ENCODE measurements at regions not wholly inside any gene's neighbourhood (a gene's known extent, or its start where the extent isn't known, plus 50 kb on each side); places are given as distances from the start of the nearest gene placed in this dataset.

DNA sequence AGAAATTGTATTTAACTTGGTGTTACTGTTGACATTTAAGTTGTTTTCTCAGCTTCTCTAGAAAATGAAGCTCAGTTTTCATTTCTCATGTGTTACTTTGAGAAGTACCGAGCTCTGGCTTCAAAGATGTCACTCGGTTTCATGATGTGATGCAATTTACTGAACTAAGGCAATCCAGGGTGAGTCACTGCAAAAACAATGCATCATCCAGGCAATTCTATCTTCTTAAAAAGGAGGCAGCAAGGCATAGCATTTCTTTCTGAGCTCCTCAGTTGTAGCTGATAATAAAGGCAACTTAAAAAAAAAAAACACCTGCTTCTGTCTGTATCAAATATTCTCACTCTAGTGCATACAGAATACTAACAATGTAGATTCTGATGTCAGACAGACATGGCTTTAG lies 91.1 kb upstream of the KCNA4 start:
- peaks cover 3% of the 10 kb centered on the region for H3K27me3 Mint-ChIP-seq (ENCODE audit: low read depth, poor library complexity)
- TF ChIP-seq, protein P1, sequence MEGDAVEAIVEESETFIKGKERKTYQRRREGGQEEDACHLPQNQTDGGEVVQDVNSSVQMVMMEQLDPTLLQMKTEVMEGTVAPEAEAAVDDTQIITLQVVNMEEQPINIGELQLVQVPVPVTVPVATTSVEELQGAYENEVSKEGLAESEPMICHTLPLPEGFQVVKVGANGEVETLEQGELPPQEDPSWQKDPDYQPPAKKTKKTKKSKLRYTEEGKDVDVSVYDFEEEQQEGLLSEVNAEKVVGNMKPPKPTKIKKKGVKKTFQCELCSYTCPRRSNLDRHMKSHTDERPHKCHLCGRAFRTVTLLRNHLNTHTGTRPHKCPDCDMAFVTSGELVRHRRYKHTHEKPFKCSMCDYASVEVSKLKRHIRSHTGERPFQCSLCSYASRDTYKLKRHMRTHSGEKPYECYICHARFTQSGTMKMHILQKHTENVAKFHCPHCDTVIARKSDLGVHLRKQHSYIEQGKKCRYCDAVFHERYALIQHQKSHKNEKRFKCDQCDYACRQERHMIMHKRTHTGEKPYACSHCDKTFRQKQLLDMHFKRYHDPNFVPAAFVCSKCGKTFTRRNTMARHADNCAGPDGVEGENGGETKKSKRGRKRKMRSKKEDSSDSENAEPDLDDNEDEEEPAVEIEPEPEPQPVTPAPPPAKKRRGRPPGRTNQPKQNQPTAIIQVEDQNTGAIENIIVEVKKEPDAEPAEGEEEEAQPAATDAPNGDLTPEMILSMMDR (IDR thresholded peaks at IDR 0.05): no peak
- no peak overlapping the region for H3K27ac Mint-ChIP-seq
- H3K9me3 Mint-ChIP-seq: no peaks in the 10 kb centered on the region
- peaks cover 15% of the 10 kb centered on the region for H3K4me1 Mint-ChIP-seq
- DNase-seq: no peak
- H3K4me3 Mint-ChIP-seq: no peak overlapping the region
- no peaks in the 10 kb centered on the region for H3K36me3 Mint-ChIP-seq (ENCODE audit: low read depth)

DNA sequence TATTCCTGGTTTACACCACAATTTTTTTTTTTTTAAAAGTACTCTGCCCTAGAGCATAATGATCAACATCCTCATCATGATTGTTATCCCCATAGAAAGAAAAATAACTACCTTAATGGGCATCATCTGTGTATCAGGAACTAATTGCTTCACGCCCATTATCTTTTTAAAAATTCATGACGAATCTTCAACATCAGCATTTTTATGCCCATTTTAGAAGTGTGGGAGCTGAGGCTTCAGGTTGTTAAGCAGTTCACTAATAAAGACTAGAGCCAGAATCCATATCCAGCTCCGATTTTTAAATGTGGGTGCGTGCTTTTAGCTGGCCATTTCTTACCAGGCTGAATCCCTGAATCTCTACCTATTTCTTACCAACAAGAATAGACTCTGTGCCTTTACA lies 92.9 kb upstream of the KCNA4 start:
- Mint-ChIP-seq H3K9me3 (no peaks in the 10 kb centered on the region), H3K4me1 (peaks cover 15% of the 10 kb centered on the region), H3K36me3 (ENCODE audit: low read depth) (no peaks in the 10 kb centered on the region), H3K4me3 (no peak overlapping the region), H3K27me3 (ENCODE audit: low read depth, poor library complexity) (peaks cover 6% of the 10 kb centered on the region), H3K27ac (no peak overlapping the region)
- DNase-seq: no peak
- TF ChIP-seq, protein P1 (IDR thresholded peaks at IDR 0.05): no peak

DNA sequence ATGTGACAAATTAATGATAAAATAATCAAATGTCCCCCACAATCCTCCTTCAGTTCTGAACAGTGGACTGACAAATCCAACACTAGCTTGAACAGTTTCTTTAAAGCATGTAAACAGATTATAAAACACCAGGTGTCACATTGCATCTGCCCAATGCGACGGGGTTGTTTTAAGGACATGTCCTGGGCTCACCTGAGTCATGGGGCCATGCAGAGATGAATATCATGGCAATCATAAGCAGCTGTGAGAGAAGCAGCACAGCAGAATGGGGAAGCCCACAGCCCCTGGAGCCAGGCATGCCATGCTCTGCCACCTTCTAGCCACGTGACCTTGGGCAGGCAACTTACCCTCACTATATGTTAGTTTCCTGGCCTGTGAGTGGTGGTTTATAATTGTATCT lies 93.9 kb upstream of the KCNA4 start:
- peaks cover 6% of the 10 kb centered on the region for H3K27me3 Mint-ChIP-seq (ENCODE audit: low read depth, poor library complexity)
- H3K27ac Mint-ChIP-seq: no peak overlapping the region
- no peak for DNase-seq
- H3K4me1 Mint-ChIP-seq: peaks cover 15% of the 10 kb centered on the region
- no peak overlapping the region for H3K4me3 Mint-ChIP-seq
- TF ChIP-seq, protein P1 (IDR thresholded peaks at IDR 0.05): no peak
- H3K9me3 Mint-ChIP-seq: no peaks in the 10 kb centered on the region
- no peaks in the 10 kb centered on the region for H3K36me3 Mint-ChIP-seq (ENCODE audit: low read depth)

DNA sequence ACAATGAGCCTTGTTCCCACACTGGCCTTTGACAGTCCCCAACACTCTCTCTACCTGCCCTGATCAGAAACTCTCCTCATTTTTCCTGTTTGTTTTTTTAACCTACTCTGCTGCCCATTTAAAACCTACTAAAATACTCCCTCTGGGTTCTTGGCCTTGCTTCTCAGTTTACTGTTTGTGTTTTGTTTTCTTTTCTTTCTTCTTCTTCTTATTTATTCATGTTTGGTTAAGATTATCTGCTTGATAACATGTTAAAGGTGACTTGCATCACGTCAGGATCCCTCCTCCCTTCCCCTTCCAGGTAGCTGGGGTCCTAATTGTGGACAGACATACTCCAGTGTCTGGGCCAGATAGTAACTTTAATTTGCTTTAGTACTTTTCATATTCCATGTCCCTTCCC lies 95.0 kb upstream of the KCNA4 start:
- H3K27ac Mint-ChIP-seq: peak overlapping the region; percentile 6
- no peaks in the 10 kb centered on the region for H3K36me3 Mint-ChIP-seq (ENCODE audit: low read depth)
- no peaks in the 10 kb centered on the region for H3K9me3 Mint-ChIP-seq
- H3K27me3 Mint-ChIP-seq (ENCODE audit: low read depth, poor library complexity): peaks cover 5% of the 10 kb centered on the region
- TF ChIP-seq, protein P1 (IDR thresholded peaks at IDR 0.05): no peak
- peaks cover 15% of the 10 kb centered on the region for H3K4me1 Mint-ChIP-seq
- no peak for DNase-seq
- no peak overlapping the region for H3K4me3 Mint-ChIP-seq

DNA sequence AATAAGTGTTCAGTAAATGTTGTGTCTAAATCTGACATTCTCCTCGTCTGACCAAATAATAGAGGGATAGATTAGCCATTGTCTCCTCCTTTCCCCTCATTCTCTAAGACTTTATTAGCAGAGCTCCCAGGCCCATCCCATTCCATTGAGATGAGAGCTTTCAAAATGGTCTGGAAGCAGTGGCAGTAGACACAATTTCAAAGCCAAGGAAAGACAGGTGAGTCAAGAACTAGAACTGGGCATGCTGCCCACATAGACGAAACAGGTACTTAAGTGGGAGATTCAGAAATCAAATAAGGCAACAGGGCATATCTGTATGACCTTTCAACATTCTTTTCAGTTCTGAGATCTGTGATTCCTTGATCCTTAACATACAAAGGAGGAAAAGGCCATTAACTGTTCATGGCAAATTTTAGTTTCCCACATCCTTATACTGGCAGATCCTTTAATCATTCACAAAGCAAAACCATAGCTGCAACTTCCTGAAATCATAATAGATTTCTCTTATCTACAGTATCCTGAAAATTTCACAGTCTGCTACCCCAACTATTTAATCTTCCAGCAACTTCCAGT lies 96.6 kb upstream of the KCNA4 start:
- Mint-ChIP-seq H3K9me3 (no peaks in the 10 kb centered on the region), H3K27ac (no peak overlapping the region), H3K36me3 (ENCODE audit: low read depth) (no peaks in the 10 kb centered on the region), H3K27me3 (ENCODE audit: low read depth, poor library complexity) (peaks cover 3% of the 10 kb centered on the region), H3K4me1 (peaks cover 15% of the 10 kb centered on the region), H3K4me3 (no peak overlapping the region)
- DNase-seq: no peak
- TF ChIP-seq, protein P1 (IDR thresholded peaks at IDR 0.05): no peak

DNA sequence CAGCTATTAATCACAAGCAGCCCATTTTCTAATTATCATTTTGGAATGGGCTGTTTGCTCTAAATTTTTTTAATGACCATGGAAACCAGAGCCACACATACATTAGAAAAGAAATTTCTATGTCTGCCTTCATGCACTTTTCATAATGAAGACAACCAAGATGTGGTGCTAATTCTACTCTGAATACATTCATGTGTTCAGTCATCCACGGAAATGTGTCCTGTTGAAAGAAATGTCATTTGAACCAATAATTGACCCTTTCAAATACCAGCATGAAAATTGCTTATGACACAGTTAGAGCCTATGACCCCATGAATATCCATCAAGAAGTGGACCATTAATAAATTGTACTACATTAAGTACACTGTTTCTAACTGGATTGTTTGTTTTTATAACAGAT lies 99.7 kb upstream of the KCNA4 start:
- H3K27ac Mint-ChIP-seq: no peak overlapping the region

More for the DNA sequence above, 99.7 kb upstream of the KCNA4 start:
- Mint-ChIP-seq H3K4me1 (peaks cover 10% of the 10 kb centered on the region), H3K4me3 (no peak overlapping the region), H3K9me3 (no peaks in the 10 kb centered on the region), H3K36me3 (ENCODE audit: low read depth) (no peaks in the 10 kb centered on the region), H3K27me3 (ENCODE audit: low read depth, poor library complexity) (peaks cover 12% of the 10 kb centered on the region)
- TF ChIP-seq, protein P1 (IDR thresholded peaks at IDR 0.05): no peak
- DNase-seq: no peak
